Progenitor cell of endocrine pancreas (in vitro differentiated cells): ENCODE measurements at regions not wholly inside any gene's neighbourhood (a gene's known extent, or its start where the extent isn't known, plus 50 kb on each side); places are given as distances from the start of the nearest gene placed in this dataset.

Source experiments
- DNase-seq: peaks from one replicate; pipeline ENCODE4 v3.0.0; 2021; ENCODE audit warnings: low spot score; ENCODE audit not compliant: unreplicated experiment
- H3K27ac Mint-ChIP-seq: 2 replicates; pipeline ENCODE4 v1.8.0; 2021; ENCODE audit warnings: mild to moderate bottlenecking, moderate library complexity, mixed read lengths
- H3K27me3 Mint-ChIP-seq: 2 replicates; pipeline ENCODE4 v1.8.0; 2021; ENCODE audit warnings: mixed read lengths
- H3K36me3 Mint-ChIP-seq: 2 replicates; pipeline ENCODE4 v1.8.0; 2022; ENCODE audit warnings: mixed read lengths; ENCODE audit not compliant: insufficient read depth
- H3K4me1 Mint-ChIP-seq: 2 replicates; pipeline ENCODE4 v1.8.0; 2021; ENCODE audit warnings: low read depth, mixed read lengths
- H3K4me3 Mint-ChIP-seq: 2 replicates; pipeline ENCODE4 v1.8.0; 2021; ENCODE audit warnings: low read depth, mild to moderate bottlenecking, moderate library complexity, mixed read lengths
- H3K9me3 Mint-ChIP-seq: 2 replicates; pipeline ENCODE4 v1.8.0; 2021; ENCODE audit warnings: low read depth, mixed read lengths
- TF ChIP-seq, protein P1 (sequence below): fragments of 200-600 bp; sonication (generic); IDR thresholded peaks from one replicate; pipeline ENCODE4 v1.5.0; 2021; ENCODE audit warnings: antibody characterized with exemption, mild to moderate bottlenecking; ENCODE audit not compliant: unreplicated experiment

DNA sequence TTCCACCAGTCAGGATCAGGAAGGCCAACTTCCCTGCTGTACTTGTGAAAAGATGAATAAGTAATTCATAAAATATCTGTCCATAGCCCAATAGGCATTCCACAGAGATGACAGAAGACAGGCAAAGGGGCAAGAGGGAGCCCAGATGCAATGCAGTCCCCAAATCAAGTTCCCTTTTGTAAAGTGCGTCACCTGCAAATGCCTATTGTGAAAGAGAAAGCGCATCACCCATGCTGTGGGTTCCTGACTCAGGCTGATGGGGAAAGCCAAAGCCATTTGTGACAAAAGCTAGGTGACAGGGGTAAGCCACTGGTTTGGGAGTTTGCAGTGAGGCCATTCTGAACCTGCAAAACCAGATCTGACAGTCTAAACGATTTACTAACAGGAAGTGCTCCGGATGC, 157.5 kb upstream of the ZNF536 start:
- peaks cover 43% of the 10 kb centered on the region for H3K27me3 Mint-ChIP-seq
- H3K9me3 Mint-ChIP-seq: no peaks in the 10 kb centered on the region
- DNase-seq: no peak
- no peak overlapping the region for H3K4me3 Mint-ChIP-seq
- no peaks in the 10 kb centered on the region for H3K36me3 Mint-ChIP-seq
- peak overlapping the region; percentile 9 for H3K27ac Mint-ChIP-seq
- H3K4me1 Mint-ChIP-seq: no peaks in the 10 kb centered on the region
- TF ChIP-seq, protein P1, sequence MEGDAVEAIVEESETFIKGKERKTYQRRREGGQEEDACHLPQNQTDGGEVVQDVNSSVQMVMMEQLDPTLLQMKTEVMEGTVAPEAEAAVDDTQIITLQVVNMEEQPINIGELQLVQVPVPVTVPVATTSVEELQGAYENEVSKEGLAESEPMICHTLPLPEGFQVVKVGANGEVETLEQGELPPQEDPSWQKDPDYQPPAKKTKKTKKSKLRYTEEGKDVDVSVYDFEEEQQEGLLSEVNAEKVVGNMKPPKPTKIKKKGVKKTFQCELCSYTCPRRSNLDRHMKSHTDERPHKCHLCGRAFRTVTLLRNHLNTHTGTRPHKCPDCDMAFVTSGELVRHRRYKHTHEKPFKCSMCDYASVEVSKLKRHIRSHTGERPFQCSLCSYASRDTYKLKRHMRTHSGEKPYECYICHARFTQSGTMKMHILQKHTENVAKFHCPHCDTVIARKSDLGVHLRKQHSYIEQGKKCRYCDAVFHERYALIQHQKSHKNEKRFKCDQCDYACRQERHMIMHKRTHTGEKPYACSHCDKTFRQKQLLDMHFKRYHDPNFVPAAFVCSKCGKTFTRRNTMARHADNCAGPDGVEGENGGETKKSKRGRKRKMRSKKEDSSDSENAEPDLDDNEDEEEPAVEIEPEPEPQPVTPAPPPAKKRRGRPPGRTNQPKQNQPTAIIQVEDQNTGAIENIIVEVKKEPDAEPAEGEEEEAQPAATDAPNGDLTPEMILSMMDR: no peak

DNA sequence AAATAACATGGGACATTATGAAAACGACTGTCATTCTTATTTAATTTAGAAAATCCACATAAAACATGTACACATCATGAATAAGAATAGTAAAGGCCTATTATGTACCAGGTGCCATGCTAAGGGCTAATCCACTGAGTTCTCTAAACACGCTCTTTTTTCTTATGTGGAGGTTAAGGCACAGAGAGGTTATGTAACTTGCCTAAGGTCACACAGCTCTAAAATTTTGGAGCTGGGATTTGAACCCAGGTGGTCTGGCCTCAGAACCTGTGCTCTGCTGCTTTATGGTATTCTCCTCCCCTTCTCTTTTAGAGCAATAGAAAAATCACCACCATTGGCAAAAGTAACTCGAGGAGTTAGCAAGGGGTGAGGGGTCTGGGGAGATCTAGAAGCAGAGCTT, 156.9 kb upstream of the ZNF536 start:
- peaks cover 48% of the 10 kb centered on the region for H3K27me3 Mint-ChIP-seq
- H3K27ac Mint-ChIP-seq: no peak overlapping the region
- TF ChIP-seq, protein P1: no peak
- H3K36me3 Mint-ChIP-seq: no peaks in the 10 kb centered on the region
- DNase-seq: no peak
- H3K4me1 Mint-ChIP-seq: no peaks in the 10 kb centered on the region
- H3K9me3 Mint-ChIP-seq: no peaks in the 10 kb centered on the region
- no peak overlapping the region for H3K4me3 Mint-ChIP-seq

DNA sequence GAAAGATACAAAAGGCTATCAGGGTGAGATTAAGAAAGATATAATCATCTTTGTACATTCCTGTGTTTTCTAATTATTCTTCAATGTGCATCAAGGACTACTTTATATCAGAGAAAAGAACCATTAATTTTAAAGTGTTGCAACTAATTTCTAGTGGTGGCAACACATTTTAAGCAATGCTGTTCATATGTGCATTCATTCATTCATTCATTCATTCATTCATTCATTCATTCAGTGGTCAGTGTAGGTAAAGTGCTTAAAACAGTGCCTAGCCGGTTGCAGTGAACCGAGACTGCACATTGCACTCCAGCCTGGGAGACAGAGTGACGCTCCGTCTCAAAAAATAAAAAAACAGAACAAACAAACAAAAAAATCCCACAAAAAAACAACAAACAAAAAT, 155.7 kb upstream of the ZNF536 start:
- H3K4me3 Mint-ChIP-seq: no peak overlapping the region
- TF ChIP-seq, protein P1: no peak
- H3K4me1 Mint-ChIP-seq: no peaks in the 10 kb centered on the region
- no peak overlapping the region for H3K27ac Mint-ChIP-seq
- no peaks in the 10 kb centered on the region for H3K9me3 Mint-ChIP-seq
- H3K27me3 Mint-ChIP-seq: peaks cover 58% of the 10 kb centered on the region
- no peak for DNase-seq
- H3K36me3 Mint-ChIP-seq: no peaks in the 10 kb centered on the region

DNA sequence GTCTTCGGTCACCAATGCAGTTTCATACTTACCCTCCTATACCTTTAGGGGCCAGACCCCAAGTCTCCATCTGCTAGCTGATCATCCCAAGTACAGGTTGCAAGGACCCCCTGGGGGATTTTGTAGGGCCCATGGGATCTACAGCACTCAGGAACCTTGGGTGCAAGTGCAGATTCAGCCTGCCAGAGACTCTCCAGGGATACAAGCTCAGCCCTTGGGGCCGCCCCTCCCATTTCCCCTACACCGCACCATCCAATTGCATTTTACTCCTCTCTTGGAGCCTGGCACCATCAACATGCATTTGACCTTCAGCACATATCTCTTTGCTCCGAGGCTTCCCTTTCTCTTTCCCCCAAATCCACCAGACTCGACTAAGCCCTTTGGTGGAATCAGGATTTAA, 154.7 kb upstream of the ZNF536 start:
- H3K27me3 Mint-ChIP-seq: peaks cover 61% of the 10 kb centered on the region
- H3K9me3 Mint-ChIP-seq: no peaks in the 10 kb centered on the region
- no peak overlapping the region for H3K4me3 Mint-ChIP-seq
- no peak overlapping the region for H3K27ac Mint-ChIP-seq
- no peaks in the 10 kb centered on the region for H3K4me1 Mint-ChIP-seq
- TF ChIP-seq, protein P1: no peak
- no peaks in the 10 kb centered on the region for H3K36me3 Mint-ChIP-seq
- no peak for DNase-seq

DNA sequence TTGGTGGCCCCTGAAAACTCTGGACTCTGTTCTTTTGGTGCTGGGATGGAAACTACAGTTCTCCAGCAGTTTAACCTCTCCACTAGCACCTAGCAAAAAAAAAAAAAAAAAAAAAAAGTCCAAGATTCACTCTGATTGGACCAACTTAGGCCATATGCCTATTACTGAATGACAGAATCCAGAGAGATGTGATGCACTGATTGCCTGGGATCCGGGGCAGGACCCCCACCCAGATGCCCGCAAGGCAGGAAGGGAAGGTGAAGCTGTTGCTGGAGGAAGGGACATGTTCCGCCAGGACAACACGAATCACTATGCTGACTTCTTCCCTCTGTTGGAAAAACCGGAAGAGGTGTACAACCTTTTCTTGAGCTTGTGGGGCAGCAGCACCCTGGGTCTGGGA, 152.5 kb upstream of the ZNF536 start:
- no peak overlapping the region for H3K4me3 Mint-ChIP-seq

More for the DNA sequence above, 152.5 kb upstream of the ZNF536 start:
- TF ChIP-seq, protein P1: no peak
- Mint-ChIP-seq H3K36me3 (no peaks in the 10 kb centered on the region), H3K4me1 (peaks cover 4% of the 10 kb centered on the region), H3K27ac (no peak overlapping the region), H3K9me3 (no peaks in the 10 kb centered on the region), H3K27me3 (peaks cover 73% of the 10 kb centered on the region)
- no peak for DNase-seq
